Neuron (in vitro differentiated cells): ENCODE measurements at regions not wholly inside any gene's neighbourhood (a gene's known extent, or its start where the extent isn't known, plus 50 kb on each side); places are given as distances from the start of the nearest gene placed in this dataset.

Experiments
- H2AFZ ChIP-seq: one replicate; pipeline ENCODE4 v1.6.1; 2013; ENCODE audit warnings: low read depth, mild to moderate bottlenecking, inconsistent platforms, low read length, moderate library complexity
- H3K27me3 ChIP-seq: one replicate; pipeline ENCODE4 v1.6.1; 2013; ENCODE audit warnings: low read length; ENCODE audit not compliant: insufficient read depth
- H3K36me3 ChIP-seq: one replicate; pipeline ENCODE4 v1.6.1; 2013; ENCODE audit warnings: low read length; ENCODE audit not compliant: insufficient read depth
- H3K4me1 ChIP-seq: one replicate; pipeline ENCODE4 v1.6.1; 2013; ENCODE audit warnings: low read length; ENCODE audit not compliant: insufficient read depth
- H3K4me3 ChIP-seq: 2 replicates; pipeline ENCODE4 v1.5.1; 2013; ENCODE audit warnings: mild to moderate bottlenecking, low read length, moderate library complexity
- H3K9me3 ChIP-seq: one replicate; pipeline ENCODE4 v1.6.1; 2013; ENCODE audit warnings: low read length

DNA sequence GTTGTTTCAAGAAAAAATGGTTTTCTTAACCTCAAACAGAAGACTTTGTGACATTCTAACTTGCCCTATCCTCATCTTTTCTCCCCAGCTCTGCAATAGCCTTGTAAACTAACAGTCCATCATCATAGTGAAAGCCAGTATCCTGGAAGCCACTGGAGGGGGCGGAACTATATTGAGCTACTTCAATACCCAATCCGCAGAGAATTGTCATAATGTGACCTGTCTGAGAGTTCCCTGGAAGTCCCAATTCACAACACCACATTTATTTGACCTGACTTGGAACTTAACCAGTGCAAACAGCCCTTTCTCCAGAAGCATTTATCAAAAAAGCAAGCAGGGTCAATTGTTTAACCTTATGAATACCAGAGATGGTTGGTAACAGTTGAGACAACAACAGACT, 747.6 kb upstream of the GRM7 start:
- Histone ChIP-seq H3K4me3 (no peak overlapping the region), H3K27me3 (no peaks in the 10 kb centered on the region), H3K36me3 (no peaks in the 10 kb centered on the region), H2AFZ (no peak overlapping the region), H3K4me1 (no peaks in the 10 kb centered on the region), H3K9me3 (no peaks in the 10 kb centered on the region)

DNA sequence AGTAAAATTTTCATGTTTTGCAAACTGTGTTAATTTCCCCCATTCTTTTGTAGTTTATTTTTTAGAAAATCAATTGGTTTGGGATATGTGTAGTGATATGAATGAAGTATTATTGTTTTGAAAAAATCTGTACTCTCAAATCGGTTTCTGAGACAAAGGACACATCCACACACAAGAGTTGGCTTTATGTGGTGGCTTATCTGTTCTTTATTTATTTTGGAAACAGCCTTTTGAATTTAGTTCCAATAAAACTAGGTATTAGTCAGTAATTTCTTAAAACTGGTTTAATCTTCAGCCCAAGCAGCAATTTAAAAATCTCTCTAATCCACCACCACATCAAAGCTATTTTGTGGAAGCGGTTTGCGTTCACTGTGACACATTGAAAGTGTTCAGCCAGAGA, 741.5 kb upstream of the GRM7 start:
- no peak overlapping the region for H3K4me3 ChIP-seq
- no peak overlapping the region for H2AFZ ChIP-seq
- no peaks in the 10 kb centered on the region for H3K9me3 ChIP-seq
- no peaks in the 10 kb centered on the region for H3K4me1 ChIP-seq
- no peaks in the 10 kb centered on the region for H3K36me3 ChIP-seq
- H3K27me3 ChIP-seq = no peaks in the 10 kb centered on the region

DNA sequence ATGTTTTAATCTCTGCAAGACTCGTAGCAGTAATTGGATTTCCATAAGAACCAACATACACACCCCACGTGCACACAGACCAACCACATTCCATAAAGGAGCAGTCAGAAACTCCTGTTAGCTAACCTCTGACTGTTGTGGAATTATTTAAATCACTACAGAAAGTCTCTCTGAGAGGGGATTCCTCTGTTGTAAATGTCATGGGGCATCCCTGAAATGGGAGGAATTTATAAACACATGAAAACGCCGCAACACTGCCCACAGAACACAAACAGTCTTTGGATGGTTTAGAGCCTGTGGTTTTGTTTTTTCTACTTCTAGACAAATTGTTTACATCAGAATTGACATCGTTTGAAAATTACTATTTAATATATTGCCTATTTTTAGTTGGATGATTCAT, 740.1 kb upstream of the GRM7 start:
- H3K4me1 ChIP-seq = no peaks in the 10 kb centered on the region
- H3K27me3 ChIP-seq = no peaks in the 10 kb centered on the region
- H3K9me3 ChIP-seq = no peaks in the 10 kb centered on the region
- H2AFZ ChIP-seq = no peak overlapping the region
- no peak overlapping the region for H3K4me3 ChIP-seq
- H3K36me3 ChIP-seq = no peaks in the 10 kb centered on the region

DNA sequence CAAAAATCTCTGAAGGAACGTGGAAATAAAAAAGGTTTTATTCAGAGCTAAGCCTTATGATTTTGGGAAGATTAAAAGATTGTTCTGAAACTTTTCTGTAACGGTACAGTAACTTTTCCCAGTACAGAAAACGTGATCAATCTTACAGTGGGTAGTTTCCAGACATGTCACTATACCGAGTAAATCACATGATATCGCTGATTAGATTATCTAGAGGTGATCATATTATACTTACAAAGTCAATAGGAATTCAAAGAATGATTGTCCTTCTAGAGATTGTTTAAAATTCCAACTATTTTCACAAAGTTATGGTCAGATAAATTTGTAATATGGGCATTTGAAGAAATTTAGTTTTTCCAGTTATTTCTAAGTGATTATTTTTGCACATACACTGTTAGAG, 736.0 kb upstream of the GRM7 start:
- H3K4me3 ChIP-seq = no peak overlapping the region
- H3K9me3 ChIP-seq = no peaks in the 10 kb centered on the region
- no peaks in the 10 kb centered on the region for H3K36me3 ChIP-seq
- no peak overlapping the region for H2AFZ ChIP-seq
- H3K27me3 ChIP-seq = no peaks in the 10 kb centered on the region
- H3K4me1 ChIP-seq = no peaks in the 10 kb centered on the region

DNA sequence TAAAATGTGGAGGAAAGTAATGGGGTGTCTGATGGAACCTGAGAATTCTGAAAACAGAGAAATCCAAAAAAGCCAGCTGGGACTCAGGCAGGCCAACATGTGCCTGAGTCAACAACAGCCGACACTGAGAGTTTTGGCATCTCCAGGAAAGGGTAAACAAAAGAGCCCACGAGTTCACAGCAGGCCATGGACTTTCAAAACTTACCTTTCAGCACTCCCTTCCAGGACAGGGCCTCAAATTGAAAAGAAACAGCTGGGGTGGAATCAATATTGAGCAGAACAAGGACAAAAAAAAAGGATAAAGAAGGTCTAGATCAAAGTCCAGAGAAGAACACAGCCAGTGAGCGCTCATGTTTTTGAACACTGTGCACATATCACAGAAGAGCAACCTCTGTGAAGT, 735.4 kb upstream of the GRM7 start:
- Histone ChIP-seq H3K36me3 (no peaks in the 10 kb centered on the region), H2AFZ (no peak overlapping the region), H3K9me3 (no peaks in the 10 kb centered on the region), H3K4me3 (no peak overlapping the region), H3K4me1 (no peaks in the 10 kb centered on the region), H3K27me3 (no peaks in the 10 kb centered on the region)

DNA sequence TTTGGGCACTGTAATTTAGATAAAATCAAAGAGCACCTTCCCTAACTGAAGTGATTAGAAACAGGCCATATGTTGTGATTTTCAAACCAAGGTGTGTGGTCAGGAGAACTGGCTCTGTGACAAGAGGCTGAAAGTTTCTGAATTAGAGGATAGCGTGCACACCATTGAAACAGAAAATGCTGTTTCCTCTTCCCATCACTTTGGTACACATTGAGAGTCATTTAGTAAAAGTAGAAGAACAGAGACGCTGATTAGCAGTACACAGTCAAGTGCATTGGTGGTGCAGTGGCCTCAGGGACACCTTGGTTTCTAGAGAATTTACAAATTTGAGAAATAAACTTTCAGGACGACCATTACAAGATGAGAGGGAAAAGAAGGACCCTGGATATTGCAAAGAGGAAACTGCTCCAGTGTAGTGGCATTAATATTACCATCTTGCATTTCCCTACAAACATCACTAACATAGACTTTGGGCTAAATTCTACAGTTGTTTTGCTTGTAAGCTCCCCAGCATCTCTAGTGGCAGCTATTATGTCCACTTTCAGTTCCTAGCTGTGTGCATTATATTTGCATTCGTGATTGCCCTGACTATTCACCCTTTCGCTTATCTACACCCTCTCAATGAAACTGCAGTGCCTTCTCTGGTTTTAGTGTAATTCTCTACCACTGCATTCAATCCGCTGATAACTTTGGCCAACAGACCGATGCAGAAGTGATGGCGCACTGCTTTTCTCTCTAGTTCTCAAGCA, 728.1 kb upstream of the GRM7 start:
- no peaks in the 10 kb centered on the region for H3K9me3 ChIP-seq

DNA sequence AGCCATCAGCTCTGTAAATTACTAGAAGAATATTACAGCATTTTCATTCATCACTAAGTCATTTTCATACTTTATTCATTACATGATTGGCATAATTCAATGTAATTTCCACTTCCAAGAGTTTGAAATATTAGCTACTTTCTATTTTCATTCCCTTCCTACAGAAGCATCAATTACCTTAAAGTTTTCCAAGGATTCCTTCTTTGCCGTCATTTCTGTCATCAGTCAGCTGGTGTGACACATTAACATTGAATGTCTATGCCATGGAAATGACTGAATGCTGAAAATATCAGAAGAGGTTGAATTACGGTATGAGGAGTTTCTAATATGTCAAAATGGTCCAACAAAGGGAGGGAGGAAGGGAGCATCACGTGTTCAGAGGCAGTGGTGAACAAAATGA, 718.2 kb upstream of the GRM7 start:
- Histone ChIP-seq H3K9me3 (no peaks in the 10 kb centered on the region), H3K4me3 (no peak overlapping the region), H2AFZ (no peak overlapping the region), H3K36me3 (no peaks in the 10 kb centered on the region), H3K4me1 (no peaks in the 10 kb centered on the region), H3K27me3 (no peaks in the 10 kb centered on the region)

More for the DNA sequence above, 728.1 kb upstream of the GRM7 start:
- no peak overlapping the region for H2AFZ ChIP-seq
- H3K27me3 ChIP-seq = no peaks in the 10 kb centered on the region
- no peak overlapping the region for H3K4me3 ChIP-seq
- H3K4me1 ChIP-seq = no peaks in the 10 kb centered on the region
- no peaks in the 10 kb centered on the region for H3K36me3 ChIP-seq

DNA sequence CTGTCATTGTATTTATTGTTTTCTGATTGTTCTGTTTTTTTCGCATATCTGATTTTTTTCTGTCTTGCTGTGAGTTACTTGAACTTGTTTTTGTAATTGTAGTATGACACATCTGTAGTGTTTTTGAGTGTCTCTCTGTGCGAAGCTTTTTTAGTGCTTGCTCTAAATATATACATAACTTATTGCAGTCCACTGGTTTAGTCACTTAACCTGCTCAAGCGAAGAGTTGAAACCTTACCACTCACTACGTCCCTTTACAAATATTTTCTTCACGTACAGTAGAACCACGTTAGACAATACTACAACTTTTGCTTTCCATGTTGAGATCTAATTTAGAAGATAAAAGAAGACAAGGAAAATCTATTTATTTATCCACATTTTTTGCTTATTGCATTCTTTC, 713.0 kb upstream of the GRM7 start:
- no peaks in the 10 kb centered on the region for H3K27me3 ChIP-seq
- H2AFZ ChIP-seq = no peak overlapping the region
- no peaks in the 10 kb centered on the region for H3K9me3 ChIP-seq
- H3K4me3 ChIP-seq = no peak overlapping the region
- no peaks in the 10 kb centered on the region for H3K36me3 ChIP-seq
- no peaks in the 10 kb centered on the region for H3K4me1 ChIP-seq

DNA sequence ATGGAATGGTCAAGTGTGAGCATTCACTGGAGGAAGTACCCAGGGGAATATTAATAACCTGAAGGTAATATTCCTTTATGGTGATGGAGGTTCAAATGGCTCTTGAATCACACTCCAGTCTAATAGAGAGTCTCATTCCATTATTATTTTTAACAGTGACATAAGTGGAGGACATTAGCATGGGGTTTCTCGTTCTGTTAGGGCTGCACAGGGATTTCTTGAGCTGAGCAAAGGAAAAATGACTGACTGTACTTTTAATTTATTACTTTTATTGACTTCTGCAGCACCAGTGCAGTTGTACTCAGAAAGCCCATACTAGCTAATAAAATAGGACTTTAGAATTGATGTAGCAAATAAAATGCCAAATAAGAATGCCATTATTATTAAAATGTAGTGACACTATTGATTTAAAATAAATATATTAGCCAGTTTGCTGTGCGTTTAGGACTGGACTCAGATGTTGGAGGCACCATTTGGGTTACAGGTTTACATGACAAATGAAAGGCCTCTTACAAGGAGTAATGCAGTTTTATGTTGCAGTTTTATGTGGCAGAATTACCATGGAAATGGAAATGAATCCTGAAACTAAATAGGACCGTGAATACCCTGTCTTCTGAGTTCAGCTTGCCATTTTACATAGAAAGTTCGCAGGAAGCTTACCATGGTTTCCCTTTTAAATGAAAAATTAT, 705.1 kb upstream of the GRM7 start:
- no peaks in the 10 kb centered on the region for H3K27me3 ChIP-seq
- H3K4me3 ChIP-seq = no peak overlapping the region
- H3K36me3 ChIP-seq = no peaks in the 10 kb centered on the region
- H3K4me1 ChIP-seq = no peaks in the 10 kb centered on the region
- no peaks in the 10 kb centered on the region for H3K9me3 ChIP-seq
- H2AFZ ChIP-seq = no peak overlapping the region

DNA sequence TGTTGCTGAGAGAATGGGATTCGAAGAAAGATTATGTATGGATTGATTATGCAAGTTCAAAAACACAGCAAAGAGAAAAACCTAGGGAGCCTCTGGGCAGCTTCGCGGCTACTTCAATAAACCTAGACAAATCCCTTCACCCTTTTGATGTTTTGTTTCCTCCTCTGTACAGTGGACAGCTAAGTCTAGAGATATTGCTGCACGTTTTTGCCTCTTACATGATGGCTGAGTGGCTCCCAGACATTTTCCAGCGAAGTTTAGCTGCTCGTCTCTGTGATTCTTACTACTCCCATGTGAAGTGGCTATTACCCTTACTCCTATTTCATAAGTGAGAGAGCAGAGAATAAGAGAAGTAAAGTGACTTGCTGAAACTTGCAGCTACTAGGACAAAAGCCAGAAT, 695.0 kb upstream of the GRM7 start:
- H3K9me3 ChIP-seq = no peaks in the 10 kb centered on the region
- no peak overlapping the region for H3K4me3 ChIP-seq
- no peaks in the 10 kb centered on the region for H3K4me1 ChIP-seq
- no peaks in the 10 kb centered on the region for H3K36me3 ChIP-seq
- no peak overlapping the region for H2AFZ ChIP-seq
- H3K27me3 ChIP-seq = no peaks in the 10 kb centered on the region

DNA sequence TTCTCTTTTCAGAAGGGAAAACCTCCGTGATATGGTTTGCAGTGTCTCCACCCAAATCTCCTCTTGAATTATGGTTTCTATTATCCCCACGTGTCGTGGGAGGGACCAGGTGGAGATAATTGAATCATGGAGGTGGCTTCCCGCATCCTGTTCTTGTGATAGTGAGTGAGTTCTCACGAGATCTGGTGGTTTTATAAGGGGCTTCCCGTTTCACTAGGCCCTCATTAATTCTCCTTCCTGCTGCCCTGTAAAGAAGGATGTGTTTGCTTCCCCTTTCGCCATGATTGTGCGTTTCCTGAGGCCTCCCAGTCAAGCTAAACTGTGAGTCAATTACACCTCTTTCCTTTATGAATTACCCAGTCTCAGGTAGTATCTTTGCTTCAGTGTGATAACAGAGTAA, 692.7 kb upstream of the GRM7 start:
- H3K9me3 ChIP-seq = no peaks in the 10 kb centered on the region
- no peaks in the 10 kb centered on the region for H3K27me3 ChIP-seq
- H3K4me3 ChIP-seq = no peak overlapping the region
- H3K4me1 ChIP-seq = no peaks in the 10 kb centered on the region
- no peak overlapping the region for H2AFZ ChIP-seq
- H3K36me3 ChIP-seq = no peaks in the 10 kb centered on the region

DNA sequence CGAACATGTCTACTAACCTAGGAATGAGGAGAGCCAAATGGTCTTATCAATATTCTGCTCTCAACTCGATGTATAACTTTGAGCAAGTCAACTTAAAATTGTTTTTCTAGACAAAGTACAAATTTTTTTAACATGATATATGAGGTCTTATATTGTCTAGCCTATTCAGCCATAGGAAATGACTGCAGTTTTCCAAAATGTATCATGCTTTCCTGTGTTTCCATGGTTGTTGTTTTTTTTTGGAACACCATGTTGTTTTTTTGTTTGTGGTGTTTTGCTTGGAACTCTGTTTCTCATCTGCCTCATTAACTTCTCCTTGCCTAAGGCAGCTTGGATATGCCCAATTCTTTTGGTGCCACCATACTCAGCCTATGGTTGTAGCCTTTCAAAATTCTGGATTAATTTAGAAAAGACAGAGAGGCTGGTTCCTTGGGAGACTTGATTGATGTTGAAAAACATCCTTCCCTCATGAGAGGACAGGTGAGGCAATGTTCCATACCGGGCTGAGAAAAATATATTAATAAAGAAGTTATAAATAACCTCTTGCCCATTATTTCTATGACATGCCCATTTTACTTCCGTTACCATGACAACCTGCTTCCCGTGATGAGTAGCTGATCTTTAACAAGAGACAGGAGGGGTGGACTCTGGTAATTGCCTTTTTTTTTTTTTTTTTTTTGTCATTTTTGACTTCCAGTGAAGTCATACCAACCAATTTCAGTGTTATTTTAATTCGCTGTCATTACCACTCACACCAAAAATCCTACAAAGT, 687.9 kb upstream of the GRM7 start:
- Histone ChIP-seq H2AFZ (no peak overlapping the region), H3K36me3 (no peaks in the 10 kb centered on the region), H3K9me3 (no peaks in the 10 kb centered on the region), H3K27me3 (no peaks in the 10 kb centered on the region), H3K4me3 (no peak overlapping the region), H3K4me1 (no peaks in the 10 kb centered on the region)

DNA sequence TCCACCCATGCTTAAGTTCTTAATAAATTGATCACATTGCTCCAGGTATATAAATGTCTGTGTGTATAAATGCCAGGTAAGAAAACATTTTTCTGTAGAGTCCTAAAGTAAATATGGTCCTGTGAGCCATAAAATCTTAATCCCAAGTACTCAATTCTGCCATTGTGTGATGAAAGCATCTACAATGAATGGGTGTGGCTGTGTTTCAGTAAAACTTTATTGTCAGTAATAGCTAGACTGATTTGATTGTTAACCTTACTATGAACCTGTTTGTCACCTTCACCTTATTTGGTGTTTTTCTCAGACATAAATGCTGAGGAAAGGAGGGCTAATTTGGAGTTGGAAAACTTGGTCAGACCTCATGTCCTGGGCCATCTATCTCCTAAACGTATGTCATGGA, 683.5 kb upstream of the GRM7 start:
- H2AFZ ChIP-seq = no peak overlapping the region
- H3K4me3 ChIP-seq = no peak overlapping the region
- H3K4me1 ChIP-seq = no peaks in the 10 kb centered on the region
- no peaks in the 10 kb centered on the region for H3K27me3 ChIP-seq
- H3K9me3 ChIP-seq = no peaks in the 10 kb centered on the region
- H3K36me3 ChIP-seq = no peaks in the 10 kb centered on the region
